Suppressor macrophage (primary cell): ENCODE measurements at regions not wholly inside any gene's neighbourhood (a gene's known extent, or its start where the extent isn't known, plus 50 kb on each side); places are given as distances from the start of the nearest gene placed in this dataset.

Experiments
- DNase-seq, 4 experiments: peaks; one replicate each; pipeline ENCODE4 v3.0.0-alpha.2; 2020 to 2022

DNA sequence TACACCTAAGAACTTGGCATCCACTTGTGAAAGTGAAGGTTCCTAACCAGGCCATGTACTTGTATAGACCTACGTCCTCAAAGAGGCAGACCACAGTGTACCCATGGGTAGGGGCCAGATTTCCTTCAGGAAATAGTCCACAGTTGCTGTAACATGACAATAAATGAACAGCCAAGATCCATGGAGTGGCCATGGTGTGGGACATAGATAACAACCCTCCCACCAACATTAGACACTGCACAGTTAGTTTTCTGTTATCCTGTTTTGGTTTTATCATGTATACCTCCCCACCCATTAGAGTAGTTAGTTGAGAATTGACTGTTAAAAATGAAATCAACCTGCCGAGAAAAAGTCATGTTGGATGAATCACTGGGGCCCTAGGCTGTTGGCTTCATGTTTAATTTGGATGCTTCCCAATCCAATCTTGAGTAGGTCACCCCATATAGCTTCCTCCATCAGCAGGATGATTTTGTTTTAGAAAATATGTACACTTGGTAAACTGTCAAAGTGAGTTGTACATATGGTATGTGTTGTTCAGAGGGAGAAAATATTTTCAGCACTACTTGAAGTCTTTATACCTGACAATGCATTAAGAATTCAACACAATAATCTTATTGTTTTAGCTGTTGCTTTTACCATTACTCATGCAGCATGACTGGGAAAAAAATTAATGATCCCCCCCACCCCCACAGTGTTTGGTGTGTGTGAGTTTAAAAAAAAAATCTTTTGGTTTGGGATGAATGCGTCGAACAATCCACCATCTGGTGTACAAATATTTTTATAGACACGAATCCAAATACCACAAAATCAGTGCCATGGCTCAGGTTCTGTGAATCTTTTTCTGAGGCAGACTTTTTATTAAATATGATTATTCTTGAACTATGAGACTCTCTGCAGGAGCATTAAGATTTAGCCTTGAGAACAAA, 88.3 kb upstream of the ARHGAP29 start:
- no peak for DNase-seq

DNA sequence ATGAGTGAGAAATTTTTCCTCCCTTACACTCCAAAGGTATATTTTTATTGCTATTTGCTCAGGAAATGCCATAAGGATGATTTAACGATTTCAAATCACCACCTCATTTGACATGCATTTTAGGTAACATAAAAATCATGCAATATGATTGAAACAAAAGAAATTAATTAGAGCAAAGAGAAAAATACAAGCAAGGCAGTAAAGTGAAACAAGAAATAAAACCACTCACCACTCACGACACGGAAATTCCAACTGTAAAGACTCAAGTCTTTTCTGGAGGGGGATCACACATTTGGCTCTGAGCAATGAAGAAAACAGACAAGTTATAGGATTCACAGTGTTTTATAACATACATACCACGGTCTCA, 86.8 kb upstream of the ARHGAP29 start:
- no peak for DNase-seq

DNA sequence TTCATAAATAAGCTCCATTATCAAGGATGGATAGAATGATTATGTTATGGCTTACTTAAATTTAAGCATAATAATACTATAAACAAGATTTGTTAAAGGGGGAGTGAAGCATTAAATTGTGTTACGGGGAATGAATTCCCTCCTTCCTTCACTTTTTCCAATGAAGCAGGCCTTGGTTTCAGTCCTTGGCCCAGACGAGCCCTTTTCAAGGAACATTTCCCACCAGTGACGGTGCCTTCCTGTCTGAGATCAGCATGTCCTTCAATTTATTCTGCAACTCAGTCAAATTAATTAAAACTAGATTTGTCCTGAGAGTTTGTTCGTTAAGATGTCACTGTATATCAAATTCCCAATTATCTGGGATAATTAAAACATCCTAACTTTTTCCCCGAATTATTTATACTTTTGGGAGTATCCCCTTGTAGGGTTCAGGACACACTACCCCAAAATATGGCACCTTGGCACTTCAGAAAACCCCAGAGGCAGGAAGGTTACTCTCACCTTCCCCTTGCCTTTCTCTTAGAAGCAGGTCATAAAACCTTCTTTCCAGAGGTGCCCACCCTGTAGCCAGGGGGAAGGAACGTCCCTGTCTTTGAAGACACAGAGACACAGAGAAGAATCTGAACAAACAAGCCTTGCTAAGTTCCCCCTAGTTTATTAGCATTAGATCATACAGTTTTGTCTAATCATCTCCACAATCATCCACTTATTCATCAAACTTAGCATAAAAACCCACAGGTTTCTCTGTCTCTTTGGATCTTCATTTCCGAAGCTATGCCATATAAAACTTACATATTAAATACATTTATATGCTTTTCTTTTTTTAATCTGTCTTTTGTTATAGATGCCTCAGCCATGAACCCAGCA, 86.2 kb upstream of the ARHGAP29 start:
- DNase-seq = no peak

DNA sequence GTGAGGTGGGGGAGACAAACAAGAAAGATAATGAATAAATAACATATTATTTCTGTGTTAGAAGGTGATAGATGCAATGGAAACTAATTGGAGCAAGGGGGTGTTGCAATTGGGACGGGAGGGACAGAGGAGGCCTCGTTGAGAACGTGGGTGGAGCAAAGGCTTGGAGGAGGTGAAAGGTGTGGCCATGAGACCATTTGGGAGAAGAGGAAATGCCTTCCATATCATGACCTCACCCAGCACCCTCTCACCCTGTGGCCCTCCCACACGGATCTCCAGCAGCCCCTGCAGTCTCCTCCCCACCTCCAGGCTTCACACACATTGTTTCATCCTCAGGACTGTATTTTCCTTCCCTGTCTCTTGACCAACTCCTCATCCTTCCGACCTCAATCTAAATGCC, 85.3 kb upstream of the ARHGAP29 start:
- peak; percentile 5 to 54 (median 49) for DNase-seq

DNA sequence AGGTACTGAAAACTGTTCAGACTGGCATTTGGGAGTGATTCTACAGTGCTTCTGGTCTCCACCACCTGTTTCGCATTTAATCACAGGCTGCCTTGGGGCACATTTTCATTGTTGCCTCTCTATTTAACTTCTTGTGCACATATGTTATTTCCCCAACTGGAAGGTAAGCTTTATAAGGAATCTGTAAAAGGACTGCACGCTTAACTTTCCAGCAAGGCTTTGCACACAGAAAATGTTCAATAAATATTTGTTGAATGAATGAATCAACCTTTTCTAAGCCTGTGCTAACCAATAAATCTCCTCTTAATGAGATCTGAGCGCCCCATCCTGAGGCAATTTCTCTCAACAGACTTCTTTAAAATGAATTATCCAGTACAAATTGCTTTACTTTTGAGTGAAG, 84.3 kb upstream of the ARHGAP29 start:
- DNase-seq = no peak

DNA sequence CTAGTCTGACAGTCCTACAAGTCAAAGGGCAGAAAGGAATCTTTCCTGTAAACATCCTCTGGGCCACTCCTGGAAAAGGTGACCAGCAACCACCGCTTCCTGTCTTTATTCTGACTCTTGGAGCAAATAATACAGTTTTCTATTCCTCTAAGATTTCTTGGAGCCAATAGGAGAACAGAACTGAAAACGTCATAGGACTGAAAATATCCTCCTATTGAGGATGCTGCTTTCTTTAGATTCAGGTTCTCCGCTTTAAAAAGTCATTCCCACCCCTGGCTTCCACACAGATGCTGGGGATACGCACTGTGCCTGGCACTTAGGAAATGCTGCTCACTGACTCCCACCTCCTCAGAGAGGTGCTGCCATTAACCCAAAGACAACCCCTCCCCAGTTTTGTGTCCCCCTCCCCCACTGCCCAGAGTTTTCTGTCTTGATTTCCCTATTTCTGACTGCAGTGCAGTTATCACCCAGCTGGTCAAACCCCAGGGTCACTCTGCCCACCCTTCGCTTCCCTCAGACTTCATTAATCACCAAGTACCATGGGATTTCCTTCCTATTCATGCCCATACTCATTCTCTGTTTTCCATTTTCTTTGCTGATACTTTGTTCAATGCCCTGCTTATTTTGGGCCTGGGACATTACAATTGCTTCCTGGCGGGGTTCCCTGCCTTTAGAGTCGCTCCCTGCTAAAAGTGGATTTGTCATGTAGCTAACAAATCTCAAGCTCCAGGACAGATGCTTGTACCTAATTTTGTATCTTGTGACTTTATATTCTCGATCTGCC, 82.1 kb upstream of the ARHGAP29 start:
- no peak for DNase-seq

DNA sequence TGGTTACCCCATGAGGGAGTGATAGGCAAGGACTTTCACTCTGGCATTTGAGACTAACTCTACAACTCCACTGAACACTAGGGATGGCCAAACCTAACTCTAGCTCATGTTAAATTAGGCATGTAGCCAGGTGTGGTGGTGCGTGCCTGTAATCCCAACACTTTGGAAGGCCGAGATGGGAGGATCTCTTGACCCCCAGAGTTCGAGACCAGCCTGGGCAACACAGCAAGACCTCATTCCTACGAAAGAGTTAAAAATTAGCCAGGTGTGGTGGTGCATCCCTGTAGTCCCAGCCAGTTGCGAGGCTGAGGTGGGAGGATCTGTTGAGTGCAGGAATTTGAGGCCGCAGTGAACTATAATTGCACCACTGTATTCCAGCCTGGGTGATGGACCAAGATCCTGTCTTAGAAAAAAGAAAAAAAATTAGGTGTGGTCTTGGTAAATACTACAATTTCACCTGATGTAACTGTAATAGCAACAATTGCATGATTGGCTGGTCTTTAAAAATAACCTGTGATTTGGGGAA, 81.2 kb upstream of the ARHGAP29 start:
- DNase-seq = no peak

DNA sequence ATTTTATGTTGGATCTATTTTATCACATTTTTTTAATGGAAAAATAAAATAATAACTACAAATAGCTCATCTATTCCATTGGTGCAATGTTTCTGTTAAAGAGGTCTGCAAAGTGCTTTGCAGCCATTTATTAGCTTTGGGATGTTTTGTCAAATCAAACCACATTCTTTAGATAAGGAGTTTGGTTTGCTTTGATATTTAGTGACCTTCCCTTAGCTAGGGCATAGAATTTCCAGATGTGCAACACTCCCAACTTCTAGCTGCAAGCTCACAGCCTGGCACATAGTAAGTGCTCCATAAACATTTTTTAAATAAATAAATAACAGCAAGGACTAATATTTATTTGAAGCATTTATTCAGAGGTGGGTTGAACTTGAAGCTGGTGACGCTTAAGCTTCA, 80.4 kb upstream of the ARHGAP29 start:
- DNase-seq = no peak

DNA sequence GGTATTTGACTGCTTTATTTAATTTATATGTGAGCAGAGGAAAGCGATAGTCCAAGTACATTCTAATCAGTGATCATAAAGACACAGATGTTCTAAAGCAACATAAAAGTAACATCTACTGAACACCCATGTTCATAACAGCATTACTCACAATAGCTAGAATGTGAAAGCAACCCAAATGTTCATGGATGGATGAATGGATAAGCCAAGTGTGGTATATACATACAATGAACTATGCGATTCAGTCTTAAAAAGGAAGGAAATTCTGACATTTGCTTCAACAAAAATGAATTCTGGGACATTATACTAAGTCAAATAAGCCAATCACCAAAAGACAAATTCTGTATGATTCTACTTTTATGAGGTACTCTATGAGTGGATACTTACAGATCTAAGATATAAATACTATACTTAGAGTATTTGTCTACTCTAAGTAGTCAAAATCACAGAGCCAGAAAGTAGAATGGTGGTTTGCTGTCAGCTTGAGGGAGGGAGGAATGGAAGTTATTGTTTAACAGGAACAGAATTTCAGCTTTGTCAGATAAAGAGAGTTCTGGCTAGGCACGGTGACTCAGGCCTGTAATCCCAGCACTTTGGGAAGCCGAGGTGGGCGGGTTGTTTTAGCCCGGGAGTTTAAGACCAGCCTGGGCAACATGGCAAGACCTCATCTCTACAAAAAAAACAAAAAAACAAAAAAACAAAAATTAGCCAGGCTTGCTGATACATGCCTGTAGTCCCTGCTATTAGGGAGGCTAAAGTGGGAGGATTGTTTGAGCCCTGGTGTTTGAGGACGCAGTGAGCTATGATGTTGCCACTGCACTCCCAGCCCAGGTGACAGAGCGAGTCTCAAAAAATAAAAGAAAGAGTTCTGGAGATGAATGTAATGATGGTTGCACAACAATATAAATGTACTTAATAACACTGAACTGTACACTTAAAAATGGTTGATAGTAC, 79.7 kb upstream of the ARHGAP29 start:
- no peak for DNase-seq

DNA sequence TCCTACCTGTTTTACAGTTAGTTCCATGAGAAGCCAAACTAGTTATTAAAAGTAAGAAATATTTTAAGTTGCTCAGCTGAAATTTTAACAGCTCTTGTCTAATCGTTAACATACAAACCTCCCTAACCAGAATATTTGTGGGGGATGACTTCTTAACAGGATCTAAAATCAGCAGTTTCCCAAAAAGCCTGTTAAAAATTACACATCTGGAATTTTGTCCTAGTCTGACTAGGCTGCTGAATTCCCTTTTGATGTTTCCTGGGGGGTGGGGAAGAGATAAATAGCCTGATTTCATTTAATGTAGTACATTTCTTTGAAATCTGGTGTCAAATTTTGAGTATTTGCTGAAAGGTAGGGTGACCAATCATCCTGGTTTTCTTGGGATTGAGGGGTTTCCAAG, 78.8 kb upstream of the ARHGAP29 start:
- DNase-seq = no peak

DNA sequence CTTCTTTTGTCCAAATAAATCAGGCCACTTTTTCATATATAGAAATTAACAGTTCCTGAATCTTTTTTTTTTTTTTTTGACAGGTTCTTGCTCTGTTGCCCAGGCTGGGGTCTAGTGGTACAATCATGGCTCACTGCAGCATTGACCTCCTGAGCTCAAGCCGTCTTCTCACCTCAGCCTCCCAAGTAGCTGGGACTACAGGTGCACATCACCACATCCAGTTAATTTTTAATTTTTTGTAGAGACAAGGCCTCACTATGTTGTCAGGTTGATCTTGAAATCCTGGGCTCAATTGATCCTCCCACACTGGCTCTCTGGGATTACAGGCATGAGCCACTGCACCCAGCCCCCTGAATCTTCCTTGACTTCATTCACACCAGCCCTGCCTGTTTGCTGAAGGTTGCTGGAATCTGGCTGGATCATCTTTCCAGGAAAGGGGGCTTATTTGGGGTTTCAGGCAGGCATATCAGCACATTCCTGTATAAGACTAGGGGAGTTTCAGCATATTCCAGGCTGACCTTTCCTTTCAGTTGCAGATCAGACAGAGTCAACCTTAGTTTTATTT, 78.2 kb upstream of the ARHGAP29 start:
- DNase-seq = no peak

DNA sequence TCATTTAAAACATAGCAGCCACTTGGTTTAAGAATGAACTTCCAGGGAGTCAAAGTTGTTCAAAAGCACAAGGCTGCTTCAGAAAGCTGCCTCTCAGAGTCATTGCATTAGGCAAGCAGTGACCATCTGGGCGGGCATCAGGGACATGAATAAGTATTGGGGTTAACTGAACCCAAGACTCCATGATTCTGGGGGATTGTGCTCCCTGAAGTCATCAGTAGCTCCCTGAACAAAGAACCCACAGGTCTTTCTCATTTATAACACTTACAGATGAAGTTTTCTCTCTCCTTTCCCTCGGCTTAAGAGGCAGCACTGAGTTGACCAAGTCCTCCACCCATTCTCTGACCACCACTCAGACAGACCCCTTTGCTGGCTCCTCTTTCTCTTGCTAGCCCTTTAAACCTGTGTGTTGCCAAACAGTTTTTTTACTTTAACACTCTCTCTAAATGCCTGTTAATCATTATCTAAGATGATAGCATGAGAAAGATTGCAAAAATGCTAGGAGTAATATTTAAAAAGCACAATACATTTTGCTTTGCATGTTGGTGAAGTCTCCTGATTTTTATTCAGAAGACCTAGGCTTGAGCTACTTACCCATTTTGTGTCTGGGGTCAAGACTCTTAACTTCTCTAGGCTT, 77.0 kb upstream of the ARHGAP29 start:
- no peak for DNase-seq

DNA sequence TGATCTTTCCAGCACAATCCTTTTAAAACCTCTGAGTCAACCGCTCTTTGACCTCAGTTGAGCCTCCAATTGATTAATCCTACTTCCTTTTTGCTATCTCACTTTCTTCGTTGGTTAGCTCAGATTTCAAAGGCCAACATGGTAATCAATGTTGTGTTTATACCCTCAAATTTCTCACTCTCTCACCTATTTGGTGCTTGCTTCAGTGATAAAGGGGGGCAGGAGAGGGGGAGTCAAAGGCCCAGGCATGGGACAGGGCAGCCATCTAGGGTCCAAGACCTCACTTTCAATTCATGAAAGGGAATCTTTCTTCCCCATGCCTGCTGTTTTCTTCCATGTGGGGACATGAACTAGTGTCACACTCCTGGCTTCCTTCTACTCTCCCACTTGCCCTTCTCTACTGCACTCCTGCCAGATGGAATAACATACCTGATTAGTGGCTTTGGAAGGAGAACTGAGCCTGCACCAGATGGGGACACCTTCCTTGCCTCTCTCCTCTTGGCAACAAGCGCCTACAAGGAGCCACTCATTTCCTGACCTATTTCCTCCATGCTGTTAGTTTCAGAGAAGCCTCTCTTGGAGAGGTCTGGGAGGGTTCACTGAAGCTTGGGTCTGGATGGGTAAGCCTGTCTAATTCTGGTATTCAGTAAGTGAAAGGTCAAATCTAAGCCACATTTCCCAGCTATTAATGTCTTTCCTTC, 73.3 kb upstream of the ARHGAP29 start:
- DNase-seq = no peak

DNA sequence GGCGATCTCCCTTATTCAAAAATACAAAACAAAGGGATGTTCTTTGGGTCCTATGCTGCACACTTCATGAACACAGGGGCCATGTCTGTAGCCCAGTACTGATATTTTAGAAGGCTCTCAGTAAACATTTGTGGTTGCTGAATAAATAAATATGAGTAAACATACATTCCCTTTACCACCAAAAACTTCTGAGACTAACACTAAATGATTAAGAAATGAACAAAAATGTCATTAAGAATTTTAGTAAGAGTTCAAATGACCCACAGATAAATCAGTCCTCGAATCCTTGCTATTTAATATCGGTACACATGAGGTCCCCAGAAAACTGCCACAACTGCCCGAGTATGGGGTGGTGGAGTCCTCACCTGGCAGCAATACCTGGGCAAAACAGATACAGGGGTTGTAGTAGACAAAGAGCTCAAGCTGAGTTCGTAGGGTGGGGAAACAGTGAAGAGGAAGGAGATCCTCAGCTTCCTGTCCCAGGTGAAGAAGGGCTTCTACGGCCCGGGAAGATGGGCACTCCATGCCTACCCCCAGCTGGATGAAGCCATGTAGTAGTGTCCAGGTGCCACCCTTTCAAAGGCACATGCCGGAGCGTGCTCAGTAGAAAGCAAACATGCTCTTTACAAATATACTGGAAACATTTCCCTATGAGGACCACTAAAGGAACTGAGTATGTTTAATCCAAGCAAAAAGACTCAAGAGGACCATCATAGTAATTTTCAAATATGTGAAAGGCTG, 72.6 kb upstream of the ARHGAP29 start:
- DNase-seq = no peak

DNA sequence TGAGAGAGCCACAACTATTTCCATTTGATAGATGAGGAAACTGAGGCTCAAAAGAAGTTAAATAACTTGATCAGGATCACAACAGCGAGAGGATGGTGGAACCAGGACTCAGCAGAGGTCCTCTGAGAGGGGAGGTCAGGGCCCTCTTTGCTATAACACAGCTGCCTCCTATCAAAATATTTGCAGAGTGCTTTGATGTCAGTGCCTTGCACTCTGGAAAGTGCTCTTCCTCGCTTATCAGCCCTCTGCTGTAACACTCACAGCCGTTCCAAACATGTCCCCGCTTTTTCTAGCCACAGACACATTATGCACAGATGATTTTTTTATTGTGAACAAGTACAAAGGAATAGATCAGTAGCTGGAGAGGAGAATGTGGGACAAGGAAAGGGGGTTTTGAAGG, 71.8 kb upstream of the ARHGAP29 start:
- no peak for DNase-seq

DNA sequence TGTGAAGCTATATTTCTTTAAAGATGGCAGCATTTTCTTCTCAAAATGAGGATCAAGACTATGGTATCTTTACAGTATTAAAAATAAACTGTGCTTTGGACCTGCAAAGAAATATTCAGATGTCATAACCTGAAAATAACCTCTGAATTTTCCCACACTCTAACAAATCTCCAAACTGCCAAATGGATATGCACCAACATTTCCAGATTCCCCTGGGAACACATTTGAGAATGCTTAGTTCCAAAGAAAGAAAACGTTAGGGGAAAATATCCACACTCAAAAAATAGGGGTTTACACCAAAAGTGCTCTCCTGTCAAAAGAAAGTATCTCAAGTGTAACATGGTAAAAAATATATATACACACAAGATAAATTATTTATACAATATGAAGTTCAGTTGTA, 69.1 kb upstream of the ARHGAP29 start:
- DNase-seq = no peak

DNA sequence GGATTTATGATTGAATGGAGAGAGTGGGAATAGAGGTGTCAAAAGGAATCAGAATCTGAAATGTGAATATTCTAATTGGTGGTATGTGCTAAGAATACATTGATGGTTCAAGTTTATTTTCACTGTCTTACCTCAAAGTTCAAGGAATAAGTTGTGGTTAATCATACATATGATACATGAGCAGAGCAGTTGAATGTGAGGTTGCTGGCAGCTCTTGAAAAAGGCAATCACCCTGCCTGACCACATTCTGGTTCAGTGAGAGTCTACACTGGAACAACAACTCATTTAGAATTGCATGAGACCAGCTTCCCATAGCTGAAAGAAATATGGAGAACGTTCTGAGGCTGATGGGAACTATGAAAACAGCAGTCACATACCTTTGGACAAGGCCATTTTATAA, 68.3 kb upstream of the ARHGAP29 start:
- no peak for DNase-seq

DNA sequence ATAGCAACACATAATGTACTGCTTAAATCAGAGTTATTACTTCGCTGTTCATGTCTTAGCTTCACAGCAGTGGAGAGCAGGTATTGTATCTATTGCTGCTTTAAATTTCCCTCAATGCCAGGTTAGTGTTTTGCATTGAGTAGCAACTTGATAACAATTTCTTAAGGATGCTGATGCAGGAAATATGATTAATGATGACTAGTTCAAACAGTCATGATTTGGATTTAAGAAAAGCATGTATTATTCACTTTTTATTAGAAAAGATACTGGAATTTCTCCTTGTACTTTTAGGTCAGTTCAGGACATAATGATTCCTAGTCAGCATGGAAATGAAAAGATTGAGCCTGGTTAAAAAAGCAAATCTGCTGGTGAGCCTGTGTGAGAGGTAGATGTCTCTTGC, 67.2 kb upstream of the ARHGAP29 start:
- no peak for DNase-seq

DNA sequence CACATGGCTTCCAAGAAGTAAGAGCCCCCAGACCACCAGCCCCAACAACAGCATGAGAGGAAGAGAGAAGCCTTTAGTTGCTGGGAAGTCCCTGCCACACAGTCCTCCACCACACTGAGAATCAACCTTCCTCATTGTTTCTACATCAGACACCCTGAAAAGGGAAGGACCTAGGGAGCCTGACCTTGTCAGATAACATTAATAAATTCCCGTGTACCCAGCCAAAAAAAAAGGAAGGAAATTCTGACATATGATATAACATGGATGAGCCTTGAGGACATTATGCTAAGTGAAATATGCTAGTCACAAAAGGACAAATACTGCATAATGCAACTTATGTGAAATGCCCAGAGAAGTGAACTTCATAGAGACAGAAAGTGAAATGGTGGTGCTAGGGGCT, 65.6 kb upstream of the ARHGAP29 start:
- DNase-seq = peak; percentile 67 to 86 (median 76)
